ENCODE measurements at regions not wholly inside any gene's neighbourhood (a gene's known extent, or its start where the extent isn't known, plus 50 kb on each side); places are given as distances from the start of the nearest gene placed in this dataset.
A peak's percentile ranks its signal among the peaks of the same experiment; 100 is the strongest.

DNA sequence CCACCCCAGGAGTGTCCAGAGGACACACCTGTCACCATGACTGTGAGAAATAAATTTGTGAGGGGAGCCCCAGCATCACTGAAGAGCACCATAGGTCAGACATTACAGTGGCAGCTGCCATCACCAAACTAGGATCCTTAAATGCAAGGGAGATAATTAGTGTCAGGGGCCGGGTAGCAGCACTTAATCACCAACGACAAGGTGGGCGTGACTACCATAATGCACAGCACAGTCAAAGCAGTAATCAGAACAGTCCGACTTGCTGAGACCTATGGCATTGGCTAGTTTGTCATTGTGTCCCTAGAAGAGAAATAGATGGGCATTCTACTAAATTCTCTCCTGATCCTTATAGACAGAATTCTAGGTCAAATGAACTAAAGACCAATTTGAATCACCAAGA lies 856.7 kb upstream of the GOT2 start:
- H3K4me3 ChIP-seq (ENCODE audit: low read depth, low read length): no peak overlapping the region
- TF ChIP-seq, protein P1, sequence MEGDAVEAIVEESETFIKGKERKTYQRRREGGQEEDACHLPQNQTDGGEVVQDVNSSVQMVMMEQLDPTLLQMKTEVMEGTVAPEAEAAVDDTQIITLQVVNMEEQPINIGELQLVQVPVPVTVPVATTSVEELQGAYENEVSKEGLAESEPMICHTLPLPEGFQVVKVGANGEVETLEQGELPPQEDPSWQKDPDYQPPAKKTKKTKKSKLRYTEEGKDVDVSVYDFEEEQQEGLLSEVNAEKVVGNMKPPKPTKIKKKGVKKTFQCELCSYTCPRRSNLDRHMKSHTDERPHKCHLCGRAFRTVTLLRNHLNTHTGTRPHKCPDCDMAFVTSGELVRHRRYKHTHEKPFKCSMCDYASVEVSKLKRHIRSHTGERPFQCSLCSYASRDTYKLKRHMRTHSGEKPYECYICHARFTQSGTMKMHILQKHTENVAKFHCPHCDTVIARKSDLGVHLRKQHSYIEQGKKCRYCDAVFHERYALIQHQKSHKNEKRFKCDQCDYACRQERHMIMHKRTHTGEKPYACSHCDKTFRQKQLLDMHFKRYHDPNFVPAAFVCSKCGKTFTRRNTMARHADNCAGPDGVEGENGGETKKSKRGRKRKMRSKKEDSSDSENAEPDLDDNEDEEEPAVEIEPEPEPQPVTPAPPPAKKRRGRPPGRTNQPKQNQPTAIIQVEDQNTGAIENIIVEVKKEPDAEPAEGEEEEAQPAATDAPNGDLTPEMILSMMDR (IDR thresholded peaks at IDR 0.05; ENCODE audit: low read depth, low read length, missing control alignments): no peak
- DNase-seq (ENCODE audit: low read depth): no peak
- in situ Hi-C loops (cut with HindIII; ENCODE audit: low sequenced_read_pairs): no loop called here

DNA sequence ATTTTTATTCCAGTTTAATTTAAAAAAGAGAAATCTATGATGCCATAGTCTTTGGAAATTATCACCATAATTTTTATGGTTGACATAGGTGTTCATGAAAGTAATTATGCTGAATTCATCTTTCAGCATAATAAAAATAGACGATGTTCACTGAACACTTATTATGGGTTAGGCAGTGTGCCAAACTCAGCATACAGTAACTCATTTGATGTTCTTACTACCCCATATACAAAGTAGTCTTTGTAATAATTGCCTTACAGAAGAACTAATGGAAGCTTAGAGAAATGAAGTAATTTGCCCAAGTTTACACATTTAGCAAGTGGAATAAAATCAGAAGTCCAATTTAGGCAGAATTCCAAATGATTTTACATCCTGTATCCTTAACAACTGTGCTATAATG lies 852.2 kb upstream of the GOT2 start:
- in situ Hi-C loops (cut with HindIII; ENCODE audit: low sequenced_read_pairs): no loop called here
- DNase-seq (ENCODE audit: low read depth): no peak
- TF ChIP-seq, protein P1 (IDR thresholded peaks at IDR 0.05; ENCODE audit: low read depth, low read length, missing control alignments): no peak
- no peak overlapping the region for H3K4me3 ChIP-seq (ENCODE audit: low read depth, low read length)

DNA sequence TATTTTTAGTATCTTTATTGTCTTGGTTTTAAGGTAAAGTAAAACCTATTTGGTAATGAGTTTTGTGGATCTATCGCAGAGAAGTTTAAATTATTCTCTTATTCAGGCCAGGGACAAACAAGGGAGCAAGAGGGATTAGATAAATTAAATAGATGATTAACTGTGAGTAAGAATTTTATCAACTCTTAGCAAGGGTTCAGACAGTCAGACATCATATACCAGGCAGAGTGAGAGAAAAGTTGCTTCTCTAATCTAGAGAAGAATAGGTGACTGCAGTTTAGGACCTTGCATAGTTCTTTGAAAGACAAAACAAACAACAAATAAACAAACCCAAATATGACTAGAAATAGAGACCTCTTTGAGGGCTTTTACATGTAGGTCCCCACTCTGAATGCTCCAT lies 840.2 kb upstream of the GOT2 start:
- TF ChIP-seq, protein P1 (IDR thresholded peaks at IDR 0.05; ENCODE audit: low read depth, low read length, missing control alignments): no peak
- H3K4me3 ChIP-seq (ENCODE audit: low read depth, low read length): no peak overlapping the region
- no peak for DNase-seq (ENCODE audit: low read depth)
- in situ Hi-C loops (cut with HindIII; ENCODE audit: low sequenced_read_pairs): no loop called here

DNA sequence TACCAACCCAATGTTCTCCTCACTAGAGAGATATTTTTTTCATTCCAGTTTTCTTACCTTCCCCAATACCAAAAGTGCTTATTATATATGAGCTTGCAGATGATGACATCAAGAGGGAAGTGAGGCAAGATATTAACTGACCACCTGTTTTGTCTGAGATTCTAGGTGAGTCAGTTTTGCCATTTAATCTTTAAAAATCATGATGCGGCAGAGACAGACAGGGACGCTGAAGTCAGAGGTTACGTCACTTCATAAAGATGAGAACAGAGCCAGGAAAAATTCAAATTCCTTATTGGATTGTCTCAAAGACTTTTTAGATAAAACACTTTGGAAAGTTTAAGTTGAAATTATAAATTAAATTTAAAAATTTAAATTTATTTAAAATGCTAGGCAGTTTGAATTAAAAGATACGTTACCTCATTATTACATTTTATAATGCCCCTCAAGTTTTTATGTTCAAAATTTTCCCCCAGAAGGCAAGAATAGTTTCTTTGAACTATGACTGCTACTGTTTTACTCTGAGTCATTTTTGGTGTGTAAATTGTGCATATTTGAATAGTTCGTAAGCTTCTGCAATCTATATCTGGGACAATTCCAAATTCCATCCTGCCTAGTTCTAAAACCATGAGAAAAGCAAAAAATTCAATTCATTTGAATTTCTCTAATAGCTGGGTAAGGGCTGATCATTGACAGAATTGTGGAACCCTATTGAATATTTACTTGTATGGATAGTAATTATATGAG lies 839.6 kb upstream of the GOT2 start:
- TF ChIP-seq, protein P1 (IDR thresholded peaks at IDR 0.05; ENCODE audit: low read depth, low read length, missing control alignments): no peak
- no peak overlapping the region for H3K4me3 ChIP-seq (ENCODE audit: low read depth, low read length)
- DNase-seq (ENCODE audit: low read depth): peak; percentile 90
- in situ Hi-C loops (cut with HindIII; ENCODE audit: low sequenced_read_pairs): no loop called here

DNA sequence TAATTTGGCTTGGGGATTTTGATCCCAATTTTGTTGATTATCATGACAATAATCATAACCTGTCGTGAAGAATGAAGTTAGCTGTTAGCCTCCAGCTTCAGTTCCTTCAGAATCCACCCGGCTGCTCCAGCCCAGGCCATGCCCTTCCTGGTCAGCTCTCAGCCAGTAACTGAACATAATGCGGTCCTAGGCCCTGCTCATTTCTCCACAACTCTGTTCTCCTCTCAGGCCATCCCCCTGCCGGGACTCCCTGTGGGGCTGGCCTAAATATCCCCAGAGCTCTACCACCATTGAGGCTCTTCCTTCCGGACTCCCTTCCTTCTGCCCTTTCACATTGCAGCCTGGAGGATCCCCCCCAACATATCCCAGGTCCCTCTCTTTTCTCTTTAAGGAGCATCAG lies 833.4 kb upstream of the GOT2 start:
- TF ChIP-seq, protein P1 (IDR thresholded peaks at IDR 0.05; ENCODE audit: low read depth, low read length, missing control alignments): no peak
- H3K4me3 ChIP-seq (ENCODE audit: low read depth, low read length): no peak overlapping the region
- DNase-seq (ENCODE audit: low read depth): no peak
- in situ Hi-C loops (cut with HindIII; ENCODE audit: low sequenced_read_pairs): no loop called here

DNA sequence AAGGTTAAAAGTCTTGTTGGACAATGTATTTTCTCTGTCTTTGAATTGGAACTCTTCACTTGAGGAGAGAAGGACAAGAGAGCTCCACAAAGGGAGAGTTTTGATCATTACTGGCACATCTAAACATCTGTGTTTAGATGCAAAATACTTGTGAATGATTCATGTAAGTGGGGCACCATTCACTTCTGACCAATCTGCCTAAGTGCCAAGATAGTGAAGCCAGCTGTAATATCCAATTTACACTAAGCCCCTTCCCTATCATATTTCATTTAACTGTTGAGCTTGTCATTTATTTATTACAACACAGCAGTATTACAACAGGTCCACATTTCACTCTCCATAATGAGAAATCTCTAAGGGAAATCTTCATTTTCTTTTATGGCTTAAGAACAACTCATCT lies 832.3 kb upstream of the GOT2 start:
- in situ Hi-C loops (cut with HindIII; ENCODE audit: low sequenced_read_pairs): no loop called here

More for the DNA sequence above, 832.3 kb upstream of the GOT2 start:
- no peak for DNase-seq (ENCODE audit: low read depth)
- TF ChIP-seq, protein P1 (IDR thresholded peaks at IDR 0.05; ENCODE audit: low read depth, low read length, missing control alignments): no peak
- no peak overlapping the region for H3K4me3 ChIP-seq (ENCODE audit: low read depth, low read length)
